NCI-H524 (cell line): ENCODE measurements at regions not wholly inside any gene's neighbourhood (a gene's known extent, or its start where the extent isn't known, plus 50 kb on each side); places are given as distances from the start of the nearest gene placed in this dataset.
A peak's percentile ranks its signal among the peaks of the same experiment; 100 is the strongest.
"Not testable (repeated sequence)": the region's sequence is repeated elsewhere in the genome, so short reads cannot be mapped to it uniquely, and the experiment has no call there.

Source experiments
- DNase-seq, 2 experiments: peaks; one replicate each; lab custom pipeline; 2025; lab: John Stamatoyannopoulos, UW

- DNase-seq, result no peak
Measured at GRCh38 chr18:47679864-47680263, 250.6 kb downstream of the SMAD2 start.

GRCh38 chr18:47677952-47678351 lies 252.5 kb downstream of the SMAD2 start:
- no peak for DNase-seq

DNA sequence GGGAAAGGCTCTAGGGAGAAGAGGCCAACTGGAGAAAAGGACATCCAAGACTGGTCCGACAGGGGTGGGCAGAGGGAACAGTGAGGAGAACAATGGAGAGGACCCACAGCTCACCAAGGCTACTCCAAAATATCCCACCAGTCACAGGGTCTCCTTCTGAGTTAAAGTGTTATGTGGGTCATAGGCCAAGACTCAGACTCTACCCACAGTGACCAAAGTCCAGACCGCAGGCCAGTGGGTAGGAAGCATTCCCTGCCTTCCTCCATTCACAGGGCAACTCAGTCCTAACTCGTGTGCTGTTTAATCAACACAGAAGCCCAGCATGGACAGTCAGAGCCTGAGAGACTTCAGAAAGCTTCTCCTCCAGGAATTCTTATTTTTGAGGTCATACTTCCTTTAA lies 260.6 kb downstream of the SMAD2 start:
- no peak for DNase-seq

- no peak for DNase-seq
Measured at GRCh38 chr18:47658498-47658897, 272.0 kb downstream of the SMAD2 start.

DNA sequence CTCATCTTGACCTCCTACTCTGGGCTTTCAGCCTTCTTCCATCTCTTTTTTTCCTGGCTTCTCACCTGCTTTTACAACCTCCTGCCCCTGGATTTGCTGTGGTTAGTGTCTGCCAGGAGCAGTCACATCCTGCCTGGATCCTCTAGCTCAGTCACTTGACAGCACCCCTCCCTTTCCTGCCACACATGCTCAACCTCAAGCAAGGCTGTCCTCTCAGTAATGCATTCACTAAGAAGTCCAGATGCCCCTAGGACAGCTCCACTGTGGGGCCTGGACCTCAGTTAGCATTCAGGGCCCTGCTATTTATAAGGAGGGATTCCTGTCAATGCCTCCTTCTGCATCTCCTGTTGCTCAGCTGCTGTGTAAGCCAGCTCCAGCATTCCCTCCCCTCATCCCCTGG lies 275.5 kb downstream of the SMAD2 start:
- no peak for DNase-seq

- DNase-seq, result no peak
Measured at GRCh38 chr18:47644896-47645295, 285.6 kb downstream of the SMAD2 start.

DNA sequence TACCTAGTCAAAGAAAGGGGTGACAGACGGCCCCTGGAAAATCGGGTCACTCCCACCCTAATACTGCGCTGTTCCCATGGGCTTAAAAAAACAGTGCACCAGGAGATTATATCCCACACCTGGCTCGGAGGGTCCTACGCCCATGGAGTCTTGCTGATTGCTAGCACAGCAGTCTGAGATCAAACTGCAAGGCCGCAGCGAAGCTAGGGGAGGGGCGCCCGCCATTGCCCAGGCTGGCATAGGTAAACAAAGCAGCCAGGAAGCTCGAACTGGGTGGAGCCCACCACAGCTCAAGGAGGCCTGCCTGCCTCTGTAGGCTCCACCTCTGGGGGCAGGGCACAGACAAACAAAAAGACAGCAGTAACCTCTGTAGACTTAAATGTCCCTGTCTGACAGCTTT lies 292.9 kb downstream of the SMAD2 start:
- not testable (repeated sequence) for DNase-seq

DNA sequence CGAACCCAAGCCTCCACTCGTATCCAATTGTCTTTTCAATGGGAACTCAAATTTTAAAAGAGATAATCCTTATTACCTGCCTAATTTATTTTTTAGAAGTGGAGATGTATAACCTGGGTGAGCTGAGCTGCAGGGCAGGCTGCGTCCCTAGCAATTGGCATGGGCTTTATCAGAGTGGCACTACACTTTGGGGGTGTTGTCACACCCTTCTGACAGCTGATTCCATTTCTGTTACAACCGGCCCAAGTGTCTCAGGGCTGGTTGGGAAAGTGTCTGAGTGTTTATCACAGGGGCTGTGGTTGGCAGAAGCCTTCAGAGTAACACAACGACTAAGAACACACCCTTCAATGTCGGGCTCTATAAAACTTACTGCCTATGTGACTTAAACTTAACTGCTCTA lies 295.0 kb downstream of the SMAD2 start:
- DNase-seq, result no peak

DNA sequence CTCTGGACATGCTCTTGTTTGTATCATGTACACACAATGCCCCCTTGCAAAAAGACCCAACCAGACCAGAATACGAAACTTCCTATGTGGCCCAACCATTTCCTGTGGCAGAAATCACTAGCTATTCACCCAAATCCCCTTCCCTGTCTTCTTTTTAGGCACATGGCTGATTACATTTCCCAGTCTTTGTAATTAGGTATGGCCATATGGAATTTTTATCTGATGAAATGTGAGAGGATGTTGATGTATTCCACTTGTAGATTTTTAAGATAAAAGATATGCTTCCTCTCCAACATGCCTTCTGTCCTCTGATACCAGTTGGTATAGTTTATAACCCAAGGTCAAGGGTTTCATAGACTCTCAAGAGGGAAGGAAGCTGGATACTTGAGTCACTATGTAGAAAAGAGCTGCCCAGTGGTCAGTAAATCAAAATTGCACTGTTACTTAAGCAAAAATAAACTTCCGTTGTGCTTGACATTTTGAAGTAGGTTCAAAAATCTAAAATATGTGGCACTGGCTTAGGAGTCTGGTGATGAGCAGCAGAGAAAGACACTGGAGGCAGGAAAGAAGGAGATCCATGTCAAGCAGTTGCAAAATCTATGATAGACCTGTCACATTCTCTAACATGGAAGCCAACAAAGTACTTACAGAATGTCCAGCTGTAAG lies 297.4 kb downstream of the SMAD2 start:
- DNase-seq, result peak in 1 of 2 experiments; percentile 42

GRCh38 chr18:47628893-47629292 lies 301.6 kb downstream of the SMAD2 start:
- no peak for DNase-seq

GRCh38 chr18:47628240-47628781 lies 302.1 kb downstream of the SMAD2 start:
- no peak for DNase-seq

GRCh38 chr18:47627030-47627429 lies 303.4 kb downstream of the SMAD2 start:
- no peak for DNase-seq

DNA sequence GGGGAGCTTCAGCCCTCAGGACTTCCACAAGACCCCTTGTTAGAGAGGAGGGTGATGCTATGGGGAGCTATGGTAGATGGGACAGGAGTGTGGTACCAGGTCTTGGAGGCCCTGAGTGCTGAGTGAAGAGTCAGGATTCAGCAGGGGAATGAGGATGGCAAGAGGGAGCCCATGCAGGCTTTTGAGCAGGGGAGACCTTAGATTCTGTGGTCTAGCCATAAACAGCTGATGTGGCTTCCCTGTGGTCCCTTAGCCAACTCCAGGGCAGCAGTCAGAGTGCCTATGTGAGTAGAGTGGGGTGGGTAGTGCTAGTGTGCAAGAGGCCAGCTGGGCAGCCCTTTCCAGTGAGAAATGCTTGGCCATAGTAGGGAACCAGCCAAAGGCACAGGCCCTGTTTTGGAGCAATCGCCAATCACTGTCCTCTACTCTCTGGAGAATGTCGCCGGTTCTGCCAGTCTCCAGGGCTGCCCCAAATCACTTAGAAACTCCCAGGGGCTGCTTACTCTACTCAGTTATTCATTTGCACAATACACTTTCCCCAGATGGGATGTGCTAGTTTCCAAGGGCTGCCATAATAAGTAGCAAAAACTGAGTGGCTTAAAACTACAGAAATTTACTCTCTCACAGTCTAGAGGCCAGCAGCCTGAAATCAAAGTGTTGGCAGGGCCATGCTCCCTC lies 310.5 kb downstream of the SMAD2 start:
- no peak for DNase-seq

GRCh38 chr18:47618758-47619157 lies 311.7 kb downstream of the SMAD2 start:
- no peak for DNase-seq

- DNase-seq, result no peak
Measured at GRCh38 chr18:47615043-47615442, 315.4 kb downstream of the SMAD2 start.

DNA sequence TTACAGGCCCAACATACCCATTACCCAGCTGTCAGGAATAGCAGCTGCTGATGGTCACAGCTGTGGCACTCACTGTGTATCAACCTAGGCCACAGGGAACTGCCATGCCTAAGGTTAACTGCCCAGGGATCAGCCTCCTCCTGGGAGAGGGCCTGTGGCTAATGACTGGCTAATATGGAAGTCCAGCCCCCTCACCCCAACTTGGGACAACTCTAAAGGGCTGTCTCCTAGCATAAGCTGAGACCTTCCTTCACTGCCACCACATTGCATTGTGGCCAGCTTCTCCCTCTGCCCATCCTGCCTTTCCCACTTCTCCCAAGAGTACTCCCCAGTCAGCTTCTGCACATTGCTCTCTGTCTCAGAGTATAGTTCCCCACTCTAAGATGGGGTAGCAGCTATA lies 316.5 kb downstream of the SMAD2 start:
- no peak for DNase-seq

DNA sequence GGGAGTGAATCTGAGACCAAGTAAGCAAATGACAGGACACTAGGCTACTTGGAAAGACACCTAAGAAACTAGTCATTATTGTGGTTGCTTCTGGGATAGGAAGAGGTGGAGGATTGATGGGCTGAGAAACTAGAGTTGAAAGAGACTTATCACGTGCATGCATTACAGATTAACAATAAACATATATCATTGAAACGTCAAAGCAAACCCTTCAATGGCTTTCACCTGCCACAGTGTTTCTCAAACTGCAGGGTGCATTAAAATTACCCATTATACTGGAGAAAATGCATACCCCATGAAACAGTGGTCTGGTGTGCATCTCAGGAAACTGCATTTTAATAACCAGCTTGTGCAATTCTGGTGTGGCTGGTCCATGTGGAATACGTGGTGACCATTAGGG lies 318.8 kb downstream of the SMAD2 start:
- no peak for DNase-seq

DNA sequence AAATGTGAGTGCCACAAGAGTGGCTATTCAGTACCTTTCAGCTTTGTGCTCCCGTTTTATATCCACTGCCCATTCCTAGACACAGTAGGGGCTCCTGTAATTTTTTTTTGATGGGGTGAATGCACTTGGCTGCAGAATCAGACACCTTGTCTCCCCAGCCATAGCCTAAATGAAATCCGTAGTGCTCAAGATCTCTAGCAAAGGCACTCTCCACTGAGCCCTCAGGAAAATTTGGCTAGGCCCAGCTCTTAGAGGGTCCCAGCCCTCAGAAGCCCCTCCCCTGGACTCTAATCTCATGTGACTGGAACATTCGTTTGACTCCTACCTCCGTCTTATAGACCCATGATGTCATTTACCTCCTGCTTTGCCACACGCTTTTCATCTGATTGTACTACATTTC lies 323.9 kb downstream of the SMAD2 start:
- no peak for DNase-seq

DNA sequence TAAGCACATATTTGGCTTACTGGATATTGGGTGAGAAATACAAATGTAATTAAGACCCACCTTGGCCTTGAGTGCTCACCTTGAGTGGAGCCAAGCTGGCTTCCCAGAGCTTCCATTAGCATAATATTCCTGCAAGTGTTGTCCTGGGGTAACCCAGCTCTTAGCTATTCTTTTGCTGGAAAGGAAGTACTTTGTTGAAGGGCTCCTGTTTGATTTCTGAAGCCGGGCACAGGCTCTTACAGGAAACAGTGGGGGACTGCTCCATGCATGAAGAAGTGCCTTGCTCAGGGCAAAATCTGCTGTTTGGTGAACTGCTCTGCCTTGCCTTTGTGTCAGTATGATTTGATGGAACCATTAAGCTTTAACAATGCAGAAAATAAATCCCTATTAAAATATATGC lies 325.4 kb downstream of the SMAD2 start:
- no peak for DNase-seq

GRCh38 chr18:47604021-47604420 lies 326.4 kb downstream of the SMAD2 start:
- no peak for DNase-seq

DNA sequence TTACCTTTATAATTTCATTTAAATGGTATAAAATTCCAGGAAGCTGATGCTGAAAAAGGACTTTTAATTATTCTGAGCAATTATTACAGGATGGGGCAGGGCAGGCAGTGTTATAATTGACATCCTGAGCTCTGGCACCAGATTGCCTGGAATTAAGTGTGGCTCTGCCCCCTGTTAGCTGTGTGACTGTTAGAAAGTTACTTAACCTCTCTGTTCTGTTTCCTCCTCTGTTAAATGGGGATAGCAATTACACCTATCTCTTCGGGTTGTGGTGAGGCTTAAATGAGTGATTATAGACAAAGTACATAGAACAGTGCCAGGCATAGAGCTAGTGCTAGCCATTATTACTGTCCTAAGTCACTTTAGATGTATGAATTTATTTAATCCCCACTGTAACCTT lies 327.3 kb downstream of the SMAD2 start:
- DNase-seq, result no peak

DNA sequence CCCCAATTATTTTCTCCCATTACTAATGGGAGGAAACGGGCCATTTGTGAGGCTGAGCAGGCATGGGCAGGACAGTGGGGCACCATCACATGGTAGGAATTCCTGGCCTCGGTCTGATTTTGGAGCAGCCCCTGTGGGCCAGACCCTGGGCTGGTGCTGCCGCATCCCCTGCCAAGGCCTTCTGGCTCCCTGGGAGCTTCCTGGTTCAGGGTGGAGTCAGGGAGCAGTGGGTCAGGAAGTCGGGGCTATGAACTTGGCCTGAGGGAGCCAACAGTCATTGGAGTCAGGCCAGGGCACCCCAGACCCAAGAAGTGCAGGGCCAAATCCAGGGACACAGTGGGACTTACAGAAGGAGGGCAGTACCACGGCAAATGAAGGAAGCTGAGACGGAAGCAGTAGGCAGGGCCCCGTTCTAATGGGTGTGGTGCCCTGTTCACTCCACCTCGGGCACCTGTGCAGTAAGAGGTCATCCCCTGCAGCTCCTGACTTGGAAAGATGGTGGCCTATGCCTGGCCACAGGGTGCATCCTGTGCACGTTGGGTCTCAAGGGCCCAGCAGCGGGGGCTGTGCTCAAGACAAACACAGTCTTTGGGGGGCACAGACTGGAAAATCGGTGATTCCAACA lies 328.1 kb downstream of the SMAD2 start:
- no peak for DNase-seq

DNA sequence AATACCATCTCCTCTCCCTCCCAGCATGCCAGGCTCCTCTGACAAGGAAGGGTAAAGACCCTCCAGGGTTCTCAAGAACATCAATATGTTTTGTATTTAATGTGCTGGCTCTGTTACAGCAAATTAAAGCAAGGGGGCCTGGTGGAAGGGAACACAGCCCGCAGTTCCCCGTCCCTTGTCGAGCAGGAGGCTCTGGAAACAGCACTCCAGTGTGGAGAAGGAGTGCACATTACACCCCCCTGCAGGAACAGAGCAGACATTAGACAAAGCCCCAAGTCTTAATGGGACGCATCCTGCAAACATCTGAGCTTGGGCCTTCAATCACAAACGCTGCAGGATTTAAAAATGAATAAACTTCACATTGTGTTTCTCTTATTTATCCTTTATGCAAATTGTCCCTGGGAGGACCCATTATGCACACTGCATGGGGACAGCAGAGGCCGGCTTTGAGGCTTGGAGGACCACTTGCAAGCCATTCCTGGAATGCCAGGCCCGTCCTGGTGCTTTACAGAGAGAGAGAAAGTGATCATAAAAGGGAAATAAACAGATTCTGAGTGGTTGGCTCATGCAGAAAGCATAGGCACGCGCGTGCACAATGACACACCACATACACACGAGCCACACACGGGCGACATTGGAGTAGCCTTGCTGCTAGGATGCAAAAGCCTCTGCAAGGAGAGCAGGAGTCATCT lies 328.7 kb downstream of the SMAD2 start:
- no peak for DNase-seq
